Trophoblast cell (in vitro differentiated cells and primary cell): ENCODE measurements at regions not wholly inside any gene's neighbourhood (a gene's known extent, or its start where the extent isn't known, plus 50 kb on each side); places are given as distances from the start of the nearest gene placed in this dataset.

Experiments
- DNase-seq, 2 donors: peaks; one replicate each; pipeline ENCODE4 v3.0.0-alpha.2; 2016
- H2AFZ ChIP-seq: 2 replicates; pipeline ENCODE4 v1.6.1; 2013; ENCODE audit warnings: low read length, moderate library complexity, mild to moderate bottlenecking; ENCODE audit not compliant: insufficient read depth, poor library complexity
- H2AK5ac ChIP-seq: 2 replicates; pipeline ENCODE4 v1.6.1; 2013; ENCODE audit warnings: mild to moderate bottlenecking, low read length
- H2BK120ac ChIP-seq: 2 replicates; pipeline ENCODE4 v1.6.1; 2013; ENCODE audit warnings: low read length, mild to moderate bottlenecking, moderate library complexity; ENCODE audit not compliant: insufficient read depth, poor library complexity
- H2BK12ac ChIP-seq: 2 replicates; pipeline ENCODE4 v1.6.1; 2013; ENCODE audit warnings: mild to moderate bottlenecking, low read length, moderate library complexity
- H2BK5ac ChIP-seq: 2 replicates; pipeline ENCODE4 v1.6.1; 2013; ENCODE audit warnings: low read length, low read depth, moderate library complexity, mild to moderate bottlenecking; ENCODE audit not compliant: poor library complexity
- H3K14ac ChIP-seq: 2 replicates; pipeline ENCODE4 v1.6.1; 2013; ENCODE audit warnings: mild to moderate bottlenecking, low read length
- H3K18ac ChIP-seq: 2 replicates; pipeline ENCODE4 v1.6.1; 2013; ENCODE audit warnings: mild to moderate bottlenecking, low read length
- H3K23ac ChIP-seq: 2 replicates; pipeline ENCODE4 v1.6.1; 2013; ENCODE audit warnings: low read length
- H3K27ac ChIP-seq: 2 replicates; pipeline ENCODE4 v1.5.1; 2013; ENCODE audit warnings: low read depth, mild to moderate bottlenecking, inconsistent platforms, low read length, moderate library complexity
- H3K27me3 ChIP-seq: 2 replicates; pipeline ENCODE4 v1.6.1; 2013; ENCODE audit warnings: inconsistent platforms, mild to moderate bottlenecking, low read length, moderate library complexity; ENCODE audit not compliant: insufficient read depth
- H3K36me3 ChIP-seq, 2 experiments: 1 replicate in 1 of 2; 2 replicates in 1 of 2; pipeline ENCODE4 v1.6.1; 2013; ENCODE audit warnings: low read length in 2 of 2, mild to moderate bottlenecking in 2 of 2, moderate library complexity in 1 of 2; ENCODE audit not compliant: insufficient read depth in 2 of 2, control insufficient read depth in 1 of 2
- H3K4ac ChIP-seq: 2 replicates; pipeline ENCODE4 v1.6.1; 2013; ENCODE audit warnings: low read depth, mild to moderate bottlenecking, low read length, moderate library complexity
- H3K4me1 ChIP-seq, 2 experiments: 1 replicate in 1 of 2; 2 replicates in 1 of 2; pipeline ENCODE4 v1.6.1; 2013; ENCODE audit warnings: low read length in 2 of 2, mild to moderate bottlenecking in 2 of 2, moderate library complexity in 1 of 2; ENCODE audit not compliant: insufficient read depth in 2 of 2, control insufficient read depth in 1 of 2
- H3K4me2 ChIP-seq: 2 replicates; pipeline ENCODE4 v1.6.1; 2013; ENCODE audit warnings: inconsistent platforms, mild to moderate bottlenecking, low read length, moderate library complexity
- H3K4me3 ChIP-seq: 2 replicates; pipeline ENCODE4 v1.5.1; 2013; ENCODE audit warnings: mild to moderate bottlenecking, low read depth, low read length, inconsistent platforms
- H3K79me1 ChIP-seq: one replicate; pipeline ENCODE4 v1.6.1; 2013; ENCODE audit warnings: low read length
- H3K79me2 ChIP-seq: 2 replicates; pipeline ENCODE4 v1.6.1; 2013; ENCODE audit warnings: low read length, mild to moderate bottlenecking; ENCODE audit not compliant: control insufficient read depth, insufficient read depth, poor library complexity
- H3K9ac ChIP-seq: 2 replicates; pipeline ENCODE4 v1.6.1; 2013; ENCODE audit warnings: mild to moderate bottlenecking, low read length
- H3K9me3 ChIP-seq: 2 replicates; pipeline ENCODE4 v1.6.1; 2013; ENCODE audit warnings: low read depth, mild to moderate bottlenecking, control low read depth, inconsistent platforms, low read length; ENCODE audit not compliant: insufficient read depth
- H4K12ac ChIP-seq: 2 replicates; pipeline ENCODE4 v1.6.1; 2013; ENCODE audit warnings: low read depth, mild to moderate bottlenecking, low read length, moderate library complexity
- H4K8ac ChIP-seq: 2 replicates; pipeline ENCODE4 v1.6.1; 2013; ENCODE audit warnings: low read depth, mild to moderate bottlenecking, low read length, moderate library complexity
- H4K91ac ChIP-seq: one replicate; pipeline ENCODE4 v1.6.1; 2013; ENCODE audit warnings: low read depth, mild to moderate bottlenecking, low read length, moderate library complexity
- WGBS: extraction: QIAGEN DNeasy Blood & Tissue Kit; methylation state at CpG from one replicate; pipeline ENCODE4 v1.1.7; 2013; ENCODE audit warnings: missing lambda C conversion rate; ENCODE audit not compliant: insufficient read length, insufficient coverage; ENCODE audit errors: extremely low coverage; 5-methylcytosine and 5-hydroxymethylcytosine counted together

DNA sequence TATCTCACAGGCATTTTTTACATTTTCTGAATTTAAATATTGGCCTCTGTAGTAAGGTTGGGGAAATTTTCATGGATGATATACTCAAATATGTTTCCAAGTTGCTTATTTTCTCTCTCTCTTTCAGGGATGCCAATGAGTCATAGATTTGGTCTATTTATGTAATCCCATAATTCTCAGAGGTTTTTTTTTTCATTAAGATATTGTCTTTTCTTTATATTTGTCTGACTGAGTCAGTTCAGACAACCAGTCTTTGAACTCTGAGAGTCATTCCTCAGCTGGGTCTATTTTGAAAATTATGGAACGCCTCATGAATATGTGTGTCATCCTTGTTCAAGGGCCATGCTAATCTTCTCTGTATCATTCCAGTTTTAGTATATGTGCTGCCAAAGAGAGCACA is 223.2 kb downstream of the PCSK1 start:
- Histone ChIP-seq H2AK5ac (no peak overlapping the region), H3K9me3 (no peaks in the 10 kb centered on the region), H3K27ac (no peak overlapping the region), H3K4ac (no peak overlapping the region), H2AFZ (no peak overlapping the region), H4K12ac (no peak overlapping the region), H3K4me2 (no peak overlapping the region), H3K23ac (no peak overlapping the region), H3K18ac (no peak overlapping the region), H3K27me3 (no peaks in the 10 kb centered on the region), H3K36me3 (no peaks in the 10 kb centered on the region), H4K91ac (no peak overlapping the region), H3K4me1 (no peaks in the 10 kb centered on the region), H3K14ac (no peak overlapping the region), H3K79me1 (no peaks in the 10 kb centered on the region), H2BK5ac (no peak overlapping the region), H4K8ac (no peak overlapping the region), H3K79me2 (no peaks in the 10 kb centered on the region), H3K4me3 (no peak overlapping the region), H2BK120ac (no peak overlapping the region), H3K9ac (no peak overlapping the region), H2BK12ac (no peak overlapping the region)
- no peak for DNase-seq
- no CpG with 5 or more reads among the region's 1 CpG for WGBS

DNA sequence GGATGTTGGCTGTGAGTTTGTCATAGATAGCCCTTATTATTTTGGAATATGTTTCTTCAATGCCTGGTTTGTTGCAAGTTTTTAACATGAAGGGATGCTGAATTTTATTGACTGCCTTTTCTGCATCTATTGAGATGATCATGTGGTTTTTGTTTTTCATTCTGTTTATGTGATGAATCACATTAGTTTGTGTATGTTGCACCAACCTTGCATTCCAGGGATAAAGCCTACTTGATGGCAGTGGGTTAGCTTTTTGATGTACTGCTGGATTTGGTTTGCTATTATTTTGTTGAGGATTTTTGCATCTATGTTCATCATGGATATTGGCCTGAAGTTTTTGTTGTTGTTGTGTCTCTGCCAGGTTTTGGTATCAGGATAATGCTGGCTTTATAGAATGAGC is 225.6 kb downstream of the PCSK1 start:
- Histone ChIP-seq H3K23ac (no peak overlapping the region), H3K36me3 (no peaks in the 10 kb centered on the region), H2AK5ac (no peak overlapping the region), H4K91ac (no peak overlapping the region), H2BK12ac (no peak overlapping the region), H3K4me3 (no peak overlapping the region), H3K14ac (no peak overlapping the region), H3K18ac (no peak overlapping the region), H3K4me1 (no peaks in the 10 kb centered on the region), H3K9ac (no peak overlapping the region), H3K79me1 (no peaks in the 10 kb centered on the region), H3K27ac (no peak overlapping the region), H3K4ac (no peak overlapping the region), H2BK5ac (no peak overlapping the region), H4K8ac (no peak overlapping the region), H2AFZ (no peak overlapping the region), H3K9me3 (no peaks in the 10 kb centered on the region), H3K4me2 (no peak overlapping the region), H4K12ac (no peak overlapping the region), H3K79me2 (no peaks in the 10 kb centered on the region), H3K27me3 (no peaks in the 10 kb centered on the region), H2BK120ac (no peak overlapping the region)
- DNase-seq: no peak

DNA sequence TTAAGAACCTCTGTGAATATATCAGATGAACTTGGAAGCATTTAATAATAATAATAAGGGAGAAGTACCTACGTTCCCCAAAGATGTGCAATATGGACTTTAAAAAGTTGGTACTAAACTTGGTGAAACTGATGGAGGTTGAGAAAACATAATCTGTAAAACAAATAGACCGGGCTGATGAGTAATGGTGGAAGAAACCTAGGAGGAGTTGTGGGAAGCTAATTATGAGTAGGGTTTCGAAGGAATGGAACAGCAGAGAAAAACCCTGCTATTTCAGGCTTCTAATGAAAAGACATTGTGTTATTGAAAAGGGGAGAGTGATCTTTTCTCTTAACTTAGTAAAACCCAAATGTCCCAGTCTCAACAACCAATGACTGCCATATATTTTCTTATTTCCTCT is 229.3 kb downstream of the PCSK1 start:
- H4K12ac ChIP-seq: no peak overlapping the region
- DNase-seq: no peak
- H4K91ac ChIP-seq: no peak overlapping the region
- no peaks in the 10 kb centered on the region for H3K79me1 ChIP-seq
- no peaks in the 10 kb centered on the region for H3K4me1 ChIP-seq
- H3K27me3 ChIP-seq: no peaks in the 10 kb centered on the region
- no peak overlapping the region for H3K23ac ChIP-seq
- no peak overlapping the region for H2BK5ac ChIP-seq
- no peaks in the 10 kb centered on the region for H3K36me3 ChIP-seq
- H2BK12ac ChIP-seq: no peak overlapping the region
- H2AK5ac ChIP-seq: no peak overlapping the region
- H3K4ac ChIP-seq: no peak overlapping the region
- no peak overlapping the region for H2BK120ac ChIP-seq
- H3K4me2 ChIP-seq: no peak overlapping the region
- no peak overlapping the region for H3K18ac ChIP-seq
- H3K9ac ChIP-seq: no peak overlapping the region
- no peaks in the 10 kb centered on the region for H3K79me2 ChIP-seq
- H2AFZ ChIP-seq: no peak overlapping the region
- no peak overlapping the region for H4K8ac ChIP-seq
- H3K4me3 ChIP-seq: no peak overlapping the region
- no CpG with 5 or more reads among the region's 3 CpGs for WGBS
- no peaks in the 10 kb centered on the region for H3K9me3 ChIP-seq
- no peak overlapping the region for H3K27ac ChIP-seq
- no peak overlapping the region for H3K14ac ChIP-seq

DNA sequence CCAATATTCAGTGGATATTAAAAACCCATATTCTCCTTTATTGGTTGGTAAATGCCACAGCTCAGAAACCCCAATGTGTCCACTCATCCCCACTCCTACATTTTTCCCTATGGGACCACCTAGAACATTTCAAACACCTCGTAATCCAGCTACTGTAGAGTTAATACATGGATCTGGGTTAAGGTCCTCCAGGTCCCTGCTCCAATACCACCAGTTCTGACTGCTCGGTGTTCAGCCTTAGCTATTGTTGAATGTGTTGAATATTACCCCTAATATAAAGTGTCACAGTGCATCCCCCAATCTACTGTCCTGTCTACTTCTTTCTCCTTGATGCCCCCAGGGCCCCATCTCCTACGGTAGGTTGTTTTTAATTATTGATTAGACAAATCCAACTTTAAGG is 231.5 kb downstream of the PCSK1 start:
- Histone ChIP-seq H3K4me1 (no peaks in the 10 kb centered on the region), H2AFZ (no peak overlapping the region), H3K79me2 (no peaks in the 10 kb centered on the region), H3K4ac (no peak overlapping the region), H4K12ac (no peak overlapping the region), H2BK12ac (no peak overlapping the region), H3K79me1 (no peaks in the 10 kb centered on the region), H3K9me3 (peaks cover 2% of the 10 kb centered on the region), H3K9ac (no peak overlapping the region), H4K8ac (no peak overlapping the region), H2BK5ac (no peak overlapping the region), H4K91ac (no peak overlapping the region), H3K4me3 (no peak overlapping the region), H3K36me3 (no peaks in the 10 kb centered on the region), H3K4me2 (no peak overlapping the region), H2BK120ac (no peak overlapping the region), H3K27ac (no peak overlapping the region), H2AK5ac (no peak overlapping the region), H3K23ac (no peak overlapping the region), H3K27me3 (no peaks in the 10 kb centered on the region), H3K14ac (no peak overlapping the region), H3K18ac (no peak overlapping the region)
- WGBS: no CpG with 5 or more reads among the region's 3 CpGs
- no peak for DNase-seq

DNA sequence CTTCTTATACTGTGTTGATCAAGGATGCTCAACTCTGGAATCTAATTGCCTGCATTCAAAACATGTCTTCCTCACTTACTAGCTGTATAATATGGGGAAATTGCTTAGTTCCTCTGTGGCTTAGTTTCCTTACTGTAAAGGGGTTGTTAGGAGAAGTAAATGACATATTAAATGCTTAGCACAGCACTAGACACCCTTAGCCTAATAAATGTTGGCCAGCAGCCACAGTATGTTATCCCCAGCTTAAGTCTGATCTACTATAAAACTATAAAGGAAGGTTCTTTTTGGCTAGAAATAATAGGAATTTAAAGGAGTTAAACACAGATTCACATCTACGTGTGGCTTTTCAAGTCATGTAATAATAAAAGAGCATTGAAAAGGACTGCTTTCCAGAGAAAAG is 232.4 kb downstream of the PCSK1 start:
- Histone ChIP-seq H3K27ac (no peak overlapping the region), H4K12ac (no peak overlapping the region), H3K79me2 (no peaks in the 10 kb centered on the region), H3K4ac (no peak overlapping the region), H3K9me3 (peaks cover 2% of the 10 kb centered on the region), H4K8ac (no peak overlapping the region), H3K18ac (no peak overlapping the region), H3K4me1 (no peaks in the 10 kb centered on the region), H3K79me1 (no peaks in the 10 kb centered on the region), H3K27me3 (no peaks in the 10 kb centered on the region), H3K14ac (no peak overlapping the region), H3K4me3 (no peak overlapping the region), H2BK5ac (no peak overlapping the region), H3K9ac (no peak overlapping the region), H2BK120ac (no peak overlapping the region), H3K4me2 (no peak overlapping the region), H2AK5ac (no peak overlapping the region), H2BK12ac (no peak overlapping the region), H2AFZ (no peak overlapping the region), H4K91ac (no peak overlapping the region), H3K36me3 (no peaks in the 10 kb centered on the region), H3K23ac (no peak overlapping the region)
- no peak for DNase-seq
- no CpG with 5 or more reads among the region's 1 CpG for WGBS
